ENCODE measurements at regions not wholly inside any gene's neighbourhood (a gene's known extent, or its start where the extent isn't known, plus 50 kb on each side); places are given as distances from the start of the nearest gene placed in this dataset.

- H3K4me3 ChIP-seq (ENCODE audit: low read depth in 1 of 2, low read length in 2 of 2), result no peak overlapping the region
- no peaks in the 10 kb centered on the region for H3K9me3 ChIP-seq (ENCODE audit: control insufficient read depth in 1 of 2, low read length in 2 of 2)
- H3K36me3 ChIP-seq (ENCODE audit: control insufficient read depth in 1 of 2, insufficient read depth in 2 of 2, low read length in 2 of 2), result no peaks in the 10 kb centered on the region
- H3K27ac ChIP-seq (ENCODE audit: low read length), result no peak overlapping the region
- H3K27me3 ChIP-seq (ENCODE audit: low read depth, low read length), result no peaks in the 10 kb centered on the region
- H3K4me1 ChIP-seq (ENCODE audit: control insufficient read depth in 1 of 2, insufficient read depth in 2 of 2, low read length in 2 of 2), result no peaks in the 10 kb centered on the region
Observed at GRCh38 chr7:17054836-17055235, 173.1 kb upstream of the AGR3 start.

- no peaks in the 10 kb centered on the region for H3K27me3 ChIP-seq (ENCODE audit: low read depth, low read length)
- H3K27ac ChIP-seq (ENCODE audit: low read length), result no peak overlapping the region
- no peak overlapping the region for H3K4me3 ChIP-seq (ENCODE audit: low read depth in 1 of 2, low read length in 2 of 2)
- H3K4me1 ChIP-seq (ENCODE audit: control insufficient read depth in 1 of 2, insufficient read depth in 2 of 2, low read length in 2 of 2), result no peaks in the 10 kb centered on the region
- H3K36me3 ChIP-seq (ENCODE audit: control insufficient read depth in 1 of 2, insufficient read depth in 2 of 2, low read length in 2 of 2), result no peaks in the 10 kb centered on the region
- H3K9me3 ChIP-seq (ENCODE audit: control insufficient read depth in 1 of 2, low read length in 2 of 2), result no peaks in the 10 kb centered on the region
Observed at GRCh38 chr7:17055596-17055995, 173.8 kb upstream of the AGR3 start.

GRCh38 chr7:17056491-17057142, 174.8 kb upstream of the AGR3 start:
- Histone ChIP-seq H3K9me3 (ENCODE audit: control insufficient read depth in 1 of 2, low read length in 2 of 2) (no peaks in the 10 kb centered on the region), H3K27ac (ENCODE audit: low read length) (no peak overlapping the region), H3K4me1 (ENCODE audit: control insufficient read depth in 1 of 2, insufficient read depth in 2 of 2, low read length in 2 of 2) (no peaks in the 10 kb centered on the region)

GRCh38 chr7:17057143-17057509, 175.3 kb upstream of the AGR3 start:
- Histone ChIP-seq H3K27ac (ENCODE audit: low read length) (no peak overlapping the region), H3K27me3 (ENCODE audit: low read depth, low read length) (no peaks in the 10 kb centered on the region), H3K4me1 (ENCODE audit: control insufficient read depth in 1 of 2, insufficient read depth in 2 of 2, low read length in 2 of 2) (no peaks in the 10 kb centered on the region), H3K36me3 (ENCODE audit: control insufficient read depth in 1 of 2, insufficient read depth in 2 of 2, low read length in 2 of 2) (no peaks in the 10 kb centered on the region), H3K4me3 (ENCODE audit: low read depth in 1 of 2, low read length in 2 of 2) (no peak overlapping the region), H3K9me3 (ENCODE audit: control insufficient read depth in 1 of 2, low read length in 2 of 2) (no peaks in the 10 kb centered on the region)

More at GRCh38 chr7:17056491-17057142, 174.8 kb upstream of the AGR3 start:
- H3K36me3 ChIP-seq (ENCODE audit: control insufficient read depth in 1 of 2, insufficient read depth in 2 of 2, low read length in 2 of 2), result no peaks in the 10 kb centered on the region
- H3K27me3 ChIP-seq (ENCODE audit: low read depth, low read length), result no peaks in the 10 kb centered on the region
- H3K4me3 ChIP-seq (ENCODE audit: low read depth in 1 of 2, low read length in 2 of 2), result no peak overlapping the region

- Histone ChIP-seq H3K36me3 (ENCODE audit: control insufficient read depth in 1 of 2, insufficient read depth in 2 of 2, low read length in 2 of 2) (no peaks in the 10 kb centered on the region), H3K4me1 (ENCODE audit: control insufficient read depth in 1 of 2, insufficient read depth in 2 of 2, low read length in 2 of 2) (no peaks in the 10 kb centered on the region), H3K27ac (ENCODE audit: low read length) (no peak overlapping the region), H3K4me3 (ENCODE audit: low read depth in 1 of 2, low read length in 2 of 2) (no peak overlapping the region), H3K27me3 (ENCODE audit: low read depth, low read length) (no peaks in the 10 kb centered on the region), H3K9me3 (ENCODE audit: control insufficient read depth in 1 of 2, low read length in 2 of 2) (no peaks in the 10 kb centered on the region)
Observed at GRCh38 chr7:17058568-17058967, 176.8 kb upstream of the AGR3 start.

- H3K27me3 ChIP-seq (ENCODE audit: low read depth, low read length), result no peaks in the 10 kb centered on the region
Observed at GRCh38 chr7:17060051-17060450, 178.3 kb upstream of the AGR3 start.

GRCh38 chr7:17061443-17061842, 179.7 kb upstream of the AGR3 start:
- Histone ChIP-seq H3K4me3 (ENCODE audit: low read depth in 1 of 2, low read length in 2 of 2) (no peak overlapping the region), H3K27me3 (ENCODE audit: low read depth, low read length) (no peaks in the 10 kb centered on the region), H3K9me3 (ENCODE audit: control insufficient read depth in 1 of 2, low read length in 2 of 2) (no peaks in the 10 kb centered on the region), H3K36me3 (ENCODE audit: control insufficient read depth in 1 of 2, insufficient read depth in 2 of 2, low read length in 2 of 2) (no peaks in the 10 kb centered on the region), H3K4me1 (ENCODE audit: control insufficient read depth in 1 of 2, insufficient read depth in 2 of 2, low read length in 2 of 2) (no peaks in the 10 kb centered on the region), H3K27ac (ENCODE audit: low read length) (no peak overlapping the region)

More at GRCh38 chr7:17060051-17060450, 178.3 kb upstream of the AGR3 start:
- no peaks in the 10 kb centered on the region for H3K9me3 ChIP-seq (ENCODE audit: control insufficient read depth in 1 of 2, low read length in 2 of 2)
- H3K27ac ChIP-seq (ENCODE audit: low read length), result no peak overlapping the region
- H3K4me3 ChIP-seq (ENCODE audit: low read depth in 1 of 2, low read length in 2 of 2), result no peak overlapping the region
- no peaks in the 10 kb centered on the region for H3K36me3 ChIP-seq (ENCODE audit: control insufficient read depth in 1 of 2, insufficient read depth in 2 of 2, low read length in 2 of 2)
- no peaks in the 10 kb centered on the region for H3K4me1 ChIP-seq (ENCODE audit: control insufficient read depth in 1 of 2, insufficient read depth in 2 of 2, low read length in 2 of 2)

- no peaks in the 10 kb centered on the region for H3K4me1 ChIP-seq (ENCODE audit: control insufficient read depth in 1 of 2, insufficient read depth in 2 of 2, low read length in 2 of 2)
- no peaks in the 10 kb centered on the region for H3K27me3 ChIP-seq (ENCODE audit: low read depth, low read length)
- no peaks in the 10 kb centered on the region for H3K9me3 ChIP-seq (ENCODE audit: control insufficient read depth in 1 of 2, low read length in 2 of 2)
- H3K4me3 ChIP-seq (ENCODE audit: low read depth in 1 of 2, low read length in 2 of 2), result no peak overlapping the region
- H3K36me3 ChIP-seq (ENCODE audit: control insufficient read depth in 1 of 2, insufficient read depth in 2 of 2, low read length in 2 of 2), result no peaks in the 10 kb centered on the region
- no peak overlapping the region for H3K27ac ChIP-seq (ENCODE audit: low read length)
Observed at GRCh38 chr7:17062151-17063044, 180.6 kb upstream of the AGR3 start.

GRCh38 chr7:17063045-17063383, 181.2 kb upstream of the AGR3 start:
- Histone ChIP-seq H3K4me3 (ENCODE audit: low read depth in 1 of 2, low read length in 2 of 2) (no peak overlapping the region), H3K27me3 (ENCODE audit: low read depth, low read length) (no peaks in the 10 kb centered on the region), H3K4me1 (ENCODE audit: control insufficient read depth in 1 of 2, insufficient read depth in 2 of 2, low read length in 2 of 2) (no peaks in the 10 kb centered on the region), H3K27ac (ENCODE audit: low read length) (no peak overlapping the region), H3K36me3 (ENCODE audit: control insufficient read depth in 1 of 2, insufficient read depth in 2 of 2, low read length in 2 of 2) (no peaks in the 10 kb centered on the region), H3K9me3 (ENCODE audit: control insufficient read depth in 1 of 2, low read length in 2 of 2) (no peaks in the 10 kb centered on the region)

- Histone ChIP-seq H3K4me1 (ENCODE audit: control insufficient read depth in 1 of 2, insufficient read depth in 2 of 2, low read length in 2 of 2) (no peaks in the 10 kb centered on the region), H3K9me3 (ENCODE audit: control insufficient read depth in 1 of 2, low read length in 2 of 2) (no peaks in the 10 kb centered on the region), H3K27me3 (ENCODE audit: low read depth, low read length) (no peaks in the 10 kb centered on the region), H3K36me3 (ENCODE audit: control insufficient read depth in 1 of 2, insufficient read depth in 2 of 2, low read length in 2 of 2) (no peaks in the 10 kb centered on the region), H3K27ac (ENCODE audit: low read length) (no peak overlapping the region), H3K4me3 (ENCODE audit: low read depth in 1 of 2, low read length in 2 of 2) (no peak overlapping the region)
Observed at GRCh38 chr7:17067691-17068090, 185.9 kb upstream of the AGR3 start.

- Histone ChIP-seq H3K27ac (ENCODE audit: low read length) (no peak overlapping the region), H3K4me3 (ENCODE audit: low read depth in 1 of 2, low read length in 2 of 2) (no peak overlapping the region), H3K9me3 (ENCODE audit: control insufficient read depth in 1 of 2, low read length in 2 of 2) (no peaks in the 10 kb centered on the region), H3K27me3 (ENCODE audit: low read depth, low read length) (no peaks in the 10 kb centered on the region), H3K36me3 (ENCODE audit: control insufficient read depth in 1 of 2, insufficient read depth in 2 of 2, low read length in 2 of 2) (no peaks in the 10 kb centered on the region), H3K4me1 (ENCODE audit: control insufficient read depth in 1 of 2, insufficient read depth in 2 of 2, low read length in 2 of 2) (no peaks in the 10 kb centered on the region)
Observed at GRCh38 chr7:17069146-17069545, 187.4 kb upstream of the AGR3 start.
